WERI-Rb-1 (cell line): ENCODE measurements at regions not wholly inside any gene's neighbourhood (a gene's known extent, or its start where the extent isn't known, plus 50 kb on each side); places are given as distances from the start of the nearest gene placed in this dataset.

Source experiments
- DNase-seq: peaks from one replicate; pipeline ENCODE4 v3.0.0-alpha.2; 2020
- H3K27ac ChIP-seq: fragments of 250-450 bp; sonication (Bioruptor Pico); 2 replicates; pipeline ENCODE4 v1.5.1; 2020; ENCODE audit warnings: mild to moderate bottlenecking, moderate library complexity
- H3K27me3 ChIP-seq: fragments of 250-450 bp; sonication (Bioruptor Pico); 2 replicates; pipeline ENCODE4 v1.5.1; 2021; ENCODE audit warnings: mild to moderate bottlenecking, low read depth, moderate library complexity; ENCODE audit not compliant: insufficient read depth, severe bottlenecking
- H3K36me3 ChIP-seq: fragments of 250-450 bp; sonication (Bioruptor Pico); 2 replicates; pipeline ENCODE4 v1.5.1; 2020; ENCODE audit warnings: mild to moderate bottlenecking, moderate library complexity
- H3K4me3 ChIP-seq: 2 replicates; pipeline ENCODE4 v1.5.1; 2011; ENCODE audit warnings: low read depth, mild to moderate bottlenecking, control low read depth, low read length
- H3K9me3 ChIP-seq: fragments of 250-450 bp; sonication (Bioruptor Pico); 2 replicates; pipeline ENCODE4 v1.5.1; 2021; ENCODE audit warnings: mild to moderate bottlenecking, moderate library complexity; ENCODE audit not compliant: severe bottlenecking
- CTCF ChIP-seq: IDR thresholded peaks from 2 replicates; pipeline ENCODE4 v1.5.1; 2011; ENCODE audit warnings: low read depth, mild to moderate bottlenecking, control low read depth, inconsistent platforms, low read length

GRCh38 chr5:152118676-152119470 lies 194.2 kb upstream of the GLRA1 start:
- Histone ChIP-seq H3K36me3 (no peaks in the 10 kb centered on the region), H3K27ac (no peak overlapping the region), H3K27me3 (no peaks in the 10 kb centered on the region), H3K4me3 (no peak overlapping the region), H3K9me3 (no peaks in the 10 kb centered on the region)
- no peak for TF ChIP-seq CTCF
- no peak for DNase-seq

GRCh38 chr5:152116934-152117333 lies 192.3 kb upstream of the GLRA1 start:
- TF ChIP-seq CTCF, result no peak
- DNase-seq, result no peak
- no peaks in the 10 kb centered on the region for H3K36me3 ChIP-seq
- no peaks in the 10 kb centered on the region for H3K9me3 ChIP-seq
- no peak overlapping the region for H3K4me3 ChIP-seq
- H3K27me3 ChIP-seq, result no peaks in the 10 kb centered on the region
- no peak overlapping the region for H3K27ac ChIP-seq

GRCh38 chr5:152113401-152113800 lies 188.8 kb upstream of the GLRA1 start:
- Histone ChIP-seq H3K36me3 (no peaks in the 10 kb centered on the region), H3K27me3 (no peaks in the 10 kb centered on the region), H3K4me3 (no peak overlapping the region), H3K27ac (no peak overlapping the region), H3K9me3 (no peaks in the 10 kb centered on the region)
- no peak for TF ChIP-seq CTCF
- DNase-seq, result no peak

- no peaks in the 10 kb centered on the region for H3K9me3 ChIP-seq
- H3K36me3 ChIP-seq, result no peaks in the 10 kb centered on the region
- DNase-seq, result no peak
- H3K27me3 ChIP-seq, result no peaks in the 10 kb centered on the region
- no peak for TF ChIP-seq CTCF
- H3K4me3 ChIP-seq, result no peak overlapping the region
- no peak overlapping the region for H3K27ac ChIP-seq
Measured at GRCh38 chr5:152107220-152107619, 182.6 kb upstream of the GLRA1 start.

GRCh38 chr5:152106571-152106970 lies 181.9 kb upstream of the GLRA1 start:
- Histone ChIP-seq H3K27ac (no peak overlapping the region), H3K27me3 (no peaks in the 10 kb centered on the region), H3K4me3 (no peak overlapping the region), H3K36me3 (no peaks in the 10 kb centered on the region), H3K9me3 (no peaks in the 10 kb centered on the region)
- no peak for DNase-seq
- no peak for TF ChIP-seq CTCF

GRCh38 chr5:152105085-152105484 lies 180.4 kb upstream of the GLRA1 start:
- H3K4me3 ChIP-seq, result no peak overlapping the region
- TF ChIP-seq CTCF, result no peak
- no peak overlapping the region for H3K27ac ChIP-seq
- H3K36me3 ChIP-seq, result no peaks in the 10 kb centered on the region
- DNase-seq, result no peak
- H3K27me3 ChIP-seq, result no peaks in the 10 kb centered on the region
- H3K9me3 ChIP-seq, result no peaks in the 10 kb centered on the region
